ENCODE measurements at regions not wholly inside any gene's neighbourhood (a gene's known extent, or its start where the extent isn't known, plus 50 kb on each side); places are given as distances from the start of the nearest gene placed in this dataset.

- WGBS (ENCODE audit: extremely low coverage, insufficient read length, low lambda C conversion rate): no CpG with 5 or more reads among the region's 1 CpG
- Histone ChIP-seq H3K79me1 (ENCODE audit: insufficient read depth, low read depth, low read length, poor library complexity, severe bottlenecking) (no peaks in the 10 kb centered on the region), H3K18ac (ENCODE audit: insufficient read length, low read depth, low read length) (no peak overlapping the region), H2AFZ (ENCODE audit: low read length) (no peak overlapping the region), H3K27me3 (ENCODE audit: insufficient read depth, low read length) (no peaks in the 10 kb centered on the region), H2AK5ac (ENCODE audit: insufficient read length, low read length) (no peak overlapping the region), H3K9me3 (ENCODE audit: control insufficient read depth, low read depth, low read length) (no peaks in the 10 kb centered on the region), H3K27ac (ENCODE audit: insufficient read length, low read depth, low read length) (no peak overlapping the region), H4K5ac (ENCODE audit: insufficient read length, low read depth, low read length) (no peak overlapping the region), H4K91ac (ENCODE audit: insufficient read length, low read depth, low read length) (no peak overlapping the region), H3K56ac (ENCODE audit: insufficient read length, low read depth, low read length) (no peak overlapping the region), H3K23me2 (ENCODE audit: insufficient read length, low read depth, low read length, poor library complexity, severe bottlenecking) (no peaks in the 10 kb centered on the region), H3T11ph (ENCODE audit: low read length) (no peak overlapping the region), H3K4ac (ENCODE audit: low read depth, low read length) (no peak overlapping the region), H2BK5ac (ENCODE audit: insufficient read length, low read length) (no peak overlapping the region), H3K23ac (ENCODE audit: insufficient read length, low read depth, low read length) (no peak overlapping the region), H2BK15ac (ENCODE audit: low read depth, low read length) (no peak overlapping the region), H2BK12ac (ENCODE audit: insufficient read length, low read depth, low read length) (no peak overlapping the region), H4K20me1 (ENCODE audit: control insufficient read depth, insufficient read depth, insufficient read length) (no peaks in the 10 kb centered on the region), H3K4me2 (ENCODE audit: insufficient read depth, insufficient read length, low read length) (no peak overlapping the region), H3K4me1 (ENCODE audit: insufficient read depth, low read length) (no peaks in the 10 kb centered on the region), H2BK120ac (ENCODE audit: low read depth, low read length, poor library complexity, severe bottlenecking) (no peak overlapping the region), H3K14ac (ENCODE audit: insufficient read depth, low read length) (no peak overlapping the region), H4K8ac (replicated peaks; ENCODE audit: insufficient read length, low read depth, low read length) (no peak overlapping the region), H3K79me2 (ENCODE audit: insufficient read depth, low read length) (no peaks in the 10 kb centered on the region), H2BK20ac (ENCODE audit: low read depth, low read length, poor library complexity, severe bottlenecking) (no peak overlapping the region), H3K9ac (ENCODE audit: extremely low read depth, insufficient read length, low read length) (no peak overlapping the region)
- Mint-ChIP-seq H3K36me3 (ENCODE audit: insufficient read depth in 1 of 3, low read depth in 3 of 3) (no peaks in the 10 kb centered on the region), H3K27me3 (ENCODE audit: low read depth) (no peaks in the 10 kb centered on the region), H3K27ac (no peak overlapping the region), H3K4me1 (no peaks in the 10 kb centered on the region), H3K4me3 (no peak overlapping the region), H3K9me3 (no peaks in the 10 kb centered on the region)
- TF ChIP-seq CTCF (conservative IDR thresholded peaks at IDR 0.05): no peak
- no peak for DNase-seq
Observed at GRCh38 chr4:104166749-104167148, 327.9 kb downstream of the CXXC4 start.

Data from H9 (cell line).